Stomach (tissue), 4 donors: ENCODE measurements at regions not wholly inside any gene's neighbourhood (a gene's known extent, or its start where the extent isn't known, plus 50 kb on each side); places are given as distances from the start of the nearest gene placed in this dataset.

Source experiments
- EP300 ChIP-seq: sonication (generic); formaldehyde crosslinking; IDR thresholded peaks from one replicate; pipeline ENCODE4 v1.6.1; 2017; ENCODE audit warnings: antibody characterized with exemption
- POLR2A ChIP-seq, 4 donors: fragments of 450-650 bp; IDR thresholded peaks; one replicate each; pipeline ENCODE4 v1.6.1; 2016; ENCODE audit warnings: antibody characterized with exemption in 4 of 4, control low read depth in 2 of 4, mild to moderate bottlenecking in 1 of 4, moderate library complexity in 1 of 4
- POLR2AphosphoS5 ChIP-seq, 3 donors: sonication (generic); formaldehyde crosslinking; IDR thresholded peaks; one replicate each; pipeline ENCODE4 v1.6.1; 2016; ENCODE audit warnings: antibody characterized with exemption in 3 of 3
- TF ChIP-seq, protein P1 (sequence below), 7 experiments: fragments of 450-650 bp in 4 of 7; fragments of 200-600 bp in 3 of 7; sonication (generic) in 3 of 7; IDR thresholded peaks; one replicate each; pipeline ENCODE4 v1.5.1; 2016 to 2019; ENCODE audit warnings: antibody characterized with exemption in 7 of 7, control low read depth in 2 of 7, mild to moderate bottlenecking in 1 of 7

DNA sequence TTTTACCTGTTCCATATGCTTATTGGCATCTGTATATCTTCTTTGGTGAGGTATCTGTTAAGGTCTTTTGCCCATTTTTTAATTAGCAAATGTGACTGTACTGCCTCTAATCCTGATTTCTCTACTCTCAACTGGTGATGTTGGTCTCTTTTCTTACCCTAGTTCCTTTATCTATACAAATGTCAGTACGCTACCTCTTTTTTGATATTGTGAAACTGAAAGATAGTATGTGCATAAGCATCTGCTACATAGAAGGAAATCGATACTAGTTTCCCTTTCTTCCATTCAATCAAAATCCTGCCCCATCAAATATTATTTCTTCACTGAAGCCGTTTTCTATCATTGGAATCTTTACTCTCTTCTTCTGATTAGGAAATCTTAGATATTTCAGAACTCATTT is 194.9 kb upstream of the SPOPL start:
- TF ChIP-seq, protein P1, sequence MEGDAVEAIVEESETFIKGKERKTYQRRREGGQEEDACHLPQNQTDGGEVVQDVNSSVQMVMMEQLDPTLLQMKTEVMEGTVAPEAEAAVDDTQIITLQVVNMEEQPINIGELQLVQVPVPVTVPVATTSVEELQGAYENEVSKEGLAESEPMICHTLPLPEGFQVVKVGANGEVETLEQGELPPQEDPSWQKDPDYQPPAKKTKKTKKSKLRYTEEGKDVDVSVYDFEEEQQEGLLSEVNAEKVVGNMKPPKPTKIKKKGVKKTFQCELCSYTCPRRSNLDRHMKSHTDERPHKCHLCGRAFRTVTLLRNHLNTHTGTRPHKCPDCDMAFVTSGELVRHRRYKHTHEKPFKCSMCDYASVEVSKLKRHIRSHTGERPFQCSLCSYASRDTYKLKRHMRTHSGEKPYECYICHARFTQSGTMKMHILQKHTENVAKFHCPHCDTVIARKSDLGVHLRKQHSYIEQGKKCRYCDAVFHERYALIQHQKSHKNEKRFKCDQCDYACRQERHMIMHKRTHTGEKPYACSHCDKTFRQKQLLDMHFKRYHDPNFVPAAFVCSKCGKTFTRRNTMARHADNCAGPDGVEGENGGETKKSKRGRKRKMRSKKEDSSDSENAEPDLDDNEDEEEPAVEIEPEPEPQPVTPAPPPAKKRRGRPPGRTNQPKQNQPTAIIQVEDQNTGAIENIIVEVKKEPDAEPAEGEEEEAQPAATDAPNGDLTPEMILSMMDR (IDR thresholded peaks at IDR 0.05), result no peak
- no peak for TF ChIP-seq EP300
- TF ChIP-seq POLR2AphosphoS5 (IDR thresholded peaks at IDR 0.05), result no peak
- TF ChIP-seq POLR2A (IDR thresholded peaks at IDR 0.05), result no peak
